Mesenchymal stem cell (in vitro differentiated cells and primary cell): ENCODE measurements at regions not wholly inside any gene's neighbourhood (a gene's known extent, or its start where the extent isn't known, plus 50 kb on each side); places are given as distances from the start of the nearest gene placed in this dataset.

ENCODE experiments used
- DNase-seq: peaks from one replicate; pipeline ENCODE4 v3.0.0-alpha.2; 2013
- H2AFZ ChIP-seq: one replicate; pipeline ENCODE4 v1.6.1; 2013; ENCODE audit warnings: low read depth, mild to moderate bottlenecking, control low read depth, inconsistent platforms, low read length, moderate library complexity
- H2AK5ac ChIP-seq: 2 replicates; pipeline ENCODE4 v1.6.1; 2013; ENCODE audit warnings: low read length, moderate library complexity, mild to moderate bottlenecking, inconsistent platforms; ENCODE audit not compliant: severe bottlenecking
- H2BK120ac ChIP-seq: one replicate; pipeline ENCODE4 v1.6.1; 2013; ENCODE audit warnings: low read depth, mild to moderate bottlenecking, inconsistent platforms, low read length, moderate library complexity
- H2BK12ac ChIP-seq, 2 experiments: one replicate each; pipeline ENCODE4 v1.6.1; 2013; ENCODE audit warnings: inconsistent platforms in 2 of 2, low read length in 2 of 2, mild to moderate bottlenecking in 2 of 2, moderate library complexity in 2 of 2, control low read depth in 1 of 2
- H2BK15ac ChIP-seq: one replicate; pipeline ENCODE4 v1.6.1; 2013; ENCODE audit warnings: mild to moderate bottlenecking, low read depth, inconsistent platforms; ENCODE audit not compliant: poor library complexity, severe bottlenecking
- H2BK5ac ChIP-seq: 2 replicates; pipeline ENCODE4 v1.6.1; 2013; ENCODE audit warnings: low read depth, mild to moderate bottlenecking, low read length, control low read depth, inconsistent platforms; ENCODE audit not compliant: poor library complexity, severe bottlenecking
- H3K14ac ChIP-seq, 2 experiments: one replicate each; pipeline ENCODE4 v1.6.1; 2013; ENCODE audit warnings: inconsistent platforms in 2 of 2, low read length in 2 of 2, control low read depth in 1 of 2, mild to moderate bottlenecking in 1 of 2, moderate library complexity in 1 of 2
- H3K18ac ChIP-seq, 2 experiments: one replicate each; pipeline ENCODE4 v1.6.1; 2013; ENCODE audit warnings: inconsistent platforms in 2 of 2, low read length in 2 of 2, control low read depth in 1 of 2, low read depth in 1 of 2, mild to moderate bottlenecking in 1 of 2
- H3K23ac ChIP-seq, 2 experiments: one replicate each; pipeline ENCODE4 v1.6.1; 2013; ENCODE audit warnings: inconsistent platforms in 2 of 2, low read length in 2 of 2, mild to moderate bottlenecking in 2 of 2, moderate library complexity in 2 of 2, control low read depth in 1 of 2
- H3K27ac ChIP-seq: 2 replicates; pipeline ENCODE4 v1.5.1; 2013; ENCODE audit warnings: mild to moderate bottlenecking, moderate library complexity, low read length, control low read depth, inconsistent platforms; ENCODE audit not compliant: poor library complexity, severe bottlenecking
- H3K27me3 ChIP-seq, 2 experiments: 2 replicates each; pipeline versions ENCODE4 v1.6.1 to v1.7.0; 2013; ENCODE audit warnings: low read length in 2 of 2, mild to moderate bottlenecking in 2 of 2, moderate library complexity in 2 of 2, control low read depth in 1 of 2, inconsistent platforms in 1 of 2; ENCODE audit not compliant: control insufficient read depth in 1 of 2, insufficient read depth in 1 of 2
- H3K36me3 ChIP-seq, 2 experiments: 2 replicates each; pipeline versions ENCODE4 v1.6.1 to v1.7.0; 2013; ENCODE audit warnings: low read length in 2 of 2, control low read depth in 1 of 2, inconsistent platforms in 1 of 2, low read depth in 1 of 2, mild to moderate bottlenecking in 1 of 2; ENCODE audit not compliant: insufficient read depth in 2 of 2, control insufficient read depth in 1 of 2
- H3K4ac ChIP-seq, 2 experiments: one replicate each; pipeline ENCODE4 v1.6.1; 2013; ENCODE audit warnings: inconsistent platforms in 2 of 2, low read length in 2 of 2, mild to moderate bottlenecking in 2 of 2, moderate library complexity in 2 of 2, control low read depth in 1 of 2, low read depth in 1 of 2
- H3K4me1 ChIP-seq: 2 replicates; pipeline ENCODE4 v1.6.1; 2013; ENCODE audit warnings: low read depth, low read length, control low read depth; ENCODE audit not compliant: control insufficient read depth, insufficient read depth
- H3K4me2 ChIP-seq: 2 replicates; pipeline ENCODE4 v1.6.1; 2013; ENCODE audit warnings: low read length, mild to moderate bottlenecking, inconsistent platforms; ENCODE audit not compliant: poor library complexity, severe bottlenecking
- H3K4me3 ChIP-seq, 2 experiments: 2 replicates each; pipeline versions ENCODE4 v1.5.1 to v1.7.0; 2013; ENCODE audit warnings: low read length in 2 of 2, mild to moderate bottlenecking in 2 of 2, control low read depth in 1 of 2, low read depth in 1 of 2; ENCODE audit not compliant: insufficient read depth in 1 of 2
- H3K79me1 ChIP-seq: replicated peaks from 2 replicates; pipeline ENCODE4 v1.6.1; 2013; ENCODE audit warnings: mild to moderate bottlenecking, control low read depth, low read length, inconsistent platforms; ENCODE audit not compliant: poor library complexity, severe bottlenecking
- H3K9ac ChIP-seq: 2 replicates; pipeline ENCODE4 v1.7.0; 2013; ENCODE audit warnings: mild to moderate bottlenecking, low read length, moderate library complexity
- H3K9me3 ChIP-seq: 2 replicates; pipeline ENCODE4 v1.7.0; 2013; ENCODE audit warnings: mild to moderate bottlenecking, low read length; ENCODE audit not compliant: control insufficient read depth
- H4K8ac ChIP-seq: one replicate; pipeline ENCODE4 v1.6.1; 2013; ENCODE audit warnings: inconsistent platforms, mild to moderate bottlenecking, low read length, moderate library complexity
- H4K91ac ChIP-seq: one replicate; pipeline ENCODE4 v1.6.1; 2013; ENCODE audit warnings: mild to moderate bottlenecking, low read length, inconsistent platforms
- WGBS: methylation state at CpG from one replicate; pipeline ENCODE4 v1.1.7; 2013; ENCODE audit warnings: mixed read lengths; 5-methylcytosine and 5-hydroxymethylcytosine counted together

GRCh38 chr10:4191354-4191753 is 406.3 kb upstream of the KLF6 start:
- no peak overlapping the region for H3K9ac ChIP-seq
- H3K23ac ChIP-seq, result no peak overlapping the region
- peaks cover 2% of the 10 kb centered on the region for H3K4me1 ChIP-seq
- no peak overlapping the region for H3K27ac ChIP-seq
- no peaks in the 10 kb centered on the region for H3K79me1 ChIP-seq
- H3K36me3 ChIP-seq, result no peaks in the 10 kb centered on the region
- no peak overlapping the region for H3K14ac ChIP-seq
- H3K18ac ChIP-seq, result no peak overlapping the region
- DNase-seq, result no peak
- WGBS, result 95% methylated on average over 8 of the region's 8 CpGs
- H3K9me3 ChIP-seq, result no peaks in the 10 kb centered on the region
- H4K8ac ChIP-seq, result no peak overlapping the region
- no peak overlapping the region for H3K4me3 ChIP-seq
- no peak overlapping the region for H4K91ac ChIP-seq
- H2BK15ac ChIP-seq, result no peak overlapping the region
- no peak overlapping the region for H2AK5ac ChIP-seq
- no peak overlapping the region for H2BK12ac ChIP-seq
- no peak overlapping the region for H2AFZ ChIP-seq
- no peaks in the 10 kb centered on the region for H3K27me3 ChIP-seq
- no peak overlapping the region for H3K4ac ChIP-seq
- no peak overlapping the region for H3K4me2 ChIP-seq
- no peak overlapping the region for H2BK120ac ChIP-seq
- no peak overlapping the region for H2BK5ac ChIP-seq

GRCh38 chr10:4190876-4191275 is 405.9 kb upstream of the KLF6 start:
- no peak overlapping the region for H3K4me3 ChIP-seq
- DNase-seq, result no peak
- no peak overlapping the region for H3K4me2 ChIP-seq
- no peak overlapping the region for H4K8ac ChIP-seq
- H3K23ac ChIP-seq, result no peak overlapping the region
- H3K27ac ChIP-seq, result no peak overlapping the region
- H3K79me1 ChIP-seq, result no peaks in the 10 kb centered on the region
- no peak overlapping the region for H3K9ac ChIP-seq
- no peak overlapping the region for H3K18ac ChIP-seq
- H3K14ac ChIP-seq, result no peak overlapping the region
- H2BK5ac ChIP-seq, result no peak overlapping the region
- H2AFZ ChIP-seq, result no peak overlapping the region
- no peak overlapping the region for H3K4ac ChIP-seq
- H4K91ac ChIP-seq, result no peak overlapping the region
- no peaks in the 10 kb centered on the region for H3K36me3 ChIP-seq
- no peaks in the 10 kb centered on the region for H3K27me3 ChIP-seq
- H3K4me1 ChIP-seq, result peaks cover 2% of the 10 kb centered on the region
- no peak overlapping the region for H2BK15ac ChIP-seq
- WGBS, result 96% methylated on average over 4 of the region's 4 CpGs
- H2BK12ac ChIP-seq, result no peak overlapping the region
- H3K9me3 ChIP-seq, result no peaks in the 10 kb centered on the region
- no peak overlapping the region for H2AK5ac ChIP-seq
- no peak overlapping the region for H2BK120ac ChIP-seq

- Histone ChIP-seq H2AFZ (no peak overlapping the region), H2BK120ac (no peak overlapping the region), H2AK5ac (no peak overlapping the region), H3K23ac (no peak overlapping the region), H3K14ac (no peak overlapping the region), H3K79me1 (no peaks in the 10 kb centered on the region), H2BK12ac (no peak overlapping the region), H3K4me1 (no peaks in the 10 kb centered on the region), H3K18ac (no peak overlapping the region), H3K27ac (no peak overlapping the region), H4K91ac (no peak overlapping the region), H4K8ac (no peak overlapping the region), H3K9ac (no peak overlapping the region), H3K4me2 (no peak overlapping the region), H3K9me3 (no peaks in the 10 kb centered on the region), H3K4ac (no peak overlapping the region), H2BK15ac (no peak overlapping the region), H3K27me3 (no peaks in the 10 kb centered on the region), H2BK5ac (no peak overlapping the region), H3K4me3 (no peak overlapping the region), H3K36me3 (no peaks in the 10 kb centered on the region)
- DNase-seq, result no peak
- 100% methylated on average over 5 of the region's 5 CpGs for WGBS
Observed at GRCh38 chr10:4189281-4189680, 404.3 kb upstream of the KLF6 start.

- no peak overlapping the region for H3K18ac ChIP-seq
- H2BK120ac ChIP-seq, result no peak overlapping the region
- H3K9me3 ChIP-seq, result no peaks in the 10 kb centered on the region
- H3K4me3 ChIP-seq, result no peak overlapping the region
- H2BK15ac ChIP-seq, result no peak overlapping the region
- no peak overlapping the region for H2AFZ ChIP-seq
- no peak overlapping the region for H2AK5ac ChIP-seq
- DNase-seq, result no peak
- no peaks in the 10 kb centered on the region for H3K79me1 ChIP-seq
- peak overlapping the region in 1 of 2 experiments; percentile 58 for H2BK12ac ChIP-seq
- WGBS, result 98% methylated on average over 10 of the region's 15 CpGs
- no peak overlapping the region for H4K91ac ChIP-seq
- H3K4me1 ChIP-seq, result no peaks in the 10 kb centered on the region
- no peak overlapping the region for H3K27ac ChIP-seq
- no peaks in the 10 kb centered on the region for H3K27me3 ChIP-seq
- no peak overlapping the region for H2BK5ac ChIP-seq
- H3K14ac ChIP-seq, result no peak overlapping the region
- H3K9ac ChIP-seq, result no peak overlapping the region
- no peaks in the 10 kb centered on the region for H3K36me3 ChIP-seq
- no peak overlapping the region for H3K4ac ChIP-seq
- H4K8ac ChIP-seq, result no peak overlapping the region
- no peak overlapping the region for H3K4me2 ChIP-seq
- H3K23ac ChIP-seq, result no peak overlapping the region
Observed at GRCh38 chr10:4188406-4188805, 403.4 kb upstream of the KLF6 start.
